Effector CD4-positive, alpha-beta T cell (primary cell): ENCODE measurements at regions not wholly inside any gene's neighbourhood (a gene's known extent, or its start where the extent isn't known, plus 50 kb on each side); places are given as distances from the start of the nearest gene placed in this dataset.
"Not testable (repeated sequence)": the region's sequence is repeated elsewhere in the genome, so short reads cannot be mapped to it uniquely, and the experiment has no call there.

Experiments used
- DNase-seq: peaks from one replicate; pipeline ENCODE4 v3.0.0-alpha.2; 2020

GRCh38 chr6:14776307-14776706 is 469.6 kb upstream of the JARID2 start:
- DNase-seq, result no peak

- no peak for DNase-seq
Observed at GRCh38 chr6:14781772-14782525, 463.9 kb upstream of the JARID2 start.

GRCh38 chr6:14782921-14783464 is 462.9 kb upstream of the JARID2 start:
- not testable (repeated sequence) for DNase-seq

- no peak for DNase-seq
Observed at GRCh38 chr6:14783594-14783993, 462.3 kb upstream of the JARID2 start.

DNA sequence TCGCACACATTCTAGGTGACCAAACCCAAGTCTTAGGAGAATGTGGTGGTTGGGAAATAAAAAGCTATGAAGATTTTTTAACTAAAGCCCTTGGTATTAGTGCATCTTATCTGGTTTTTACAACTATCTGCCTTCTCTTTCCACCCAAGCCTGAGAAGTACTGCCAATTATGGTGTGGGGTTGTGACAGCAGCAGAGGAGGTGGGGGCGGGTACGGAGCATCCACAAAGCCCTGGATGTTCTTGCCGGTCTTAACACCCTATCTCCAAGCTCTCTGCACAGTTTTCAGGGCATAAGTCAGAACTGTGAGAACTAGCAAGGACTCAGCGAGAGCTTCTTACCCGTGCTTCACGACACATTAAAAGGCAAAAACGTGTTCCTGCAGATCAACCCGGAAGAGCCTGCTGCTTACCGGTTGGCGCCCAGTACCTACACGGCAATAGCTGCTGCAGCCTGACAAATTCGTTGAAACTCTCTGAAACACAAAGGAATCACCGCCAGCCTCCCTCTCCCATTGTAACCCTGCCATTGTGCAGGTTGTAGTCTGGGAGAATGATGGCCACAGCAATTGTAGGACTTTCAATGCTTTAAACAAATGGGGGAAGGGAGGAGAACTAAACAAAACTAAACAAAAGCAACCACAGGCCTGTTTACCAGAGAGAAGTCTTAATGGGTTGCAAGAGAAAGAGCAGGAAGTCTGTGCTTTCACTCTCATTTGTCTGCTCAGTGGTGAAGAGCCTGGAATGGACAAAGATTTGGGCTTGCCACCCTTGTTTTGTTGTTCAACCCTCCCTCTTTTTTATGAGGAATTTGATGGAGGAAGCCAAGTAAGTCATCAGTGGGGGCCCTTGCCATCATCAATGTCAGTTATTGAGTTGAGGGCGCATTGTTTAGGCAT is 461.0 kb upstream of the JARID2 start:
- no peak for DNase-seq

GRCh38 chr6:14785493-14785790 is 460.4 kb upstream of the JARID2 start:
- no peak for DNase-seq

DNA sequence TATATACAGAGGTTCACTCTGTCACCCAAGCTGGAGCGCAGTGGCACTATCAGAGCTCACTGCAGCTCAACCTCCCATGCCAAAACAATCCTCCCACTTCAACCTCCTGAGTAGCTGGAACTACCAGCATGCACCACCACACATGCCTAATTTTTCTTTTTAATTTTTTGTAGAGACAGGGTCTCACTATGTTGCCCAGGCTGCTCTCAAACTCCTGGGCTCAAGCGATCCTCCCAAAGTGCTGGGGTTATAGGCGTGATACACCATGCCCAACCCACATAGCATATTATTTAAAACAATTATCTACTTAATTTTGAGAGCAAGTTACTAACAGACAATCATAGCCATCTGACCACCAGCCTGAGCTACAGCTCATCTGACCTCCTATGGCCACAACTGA is 459.9 kb upstream of the JARID2 start:
- no peak for DNase-seq

GRCh38 chr6:14786455-14786854 is 459.4 kb upstream of the JARID2 start:
- no peak for DNase-seq

GRCh38 chr6:14787250-14787649 is 458.6 kb upstream of the JARID2 start:
- no peak for DNase-seq

- no peak for DNase-seq
Observed at GRCh38 chr6:14787677-14788076, 458.2 kb upstream of the JARID2 start.

DNA sequence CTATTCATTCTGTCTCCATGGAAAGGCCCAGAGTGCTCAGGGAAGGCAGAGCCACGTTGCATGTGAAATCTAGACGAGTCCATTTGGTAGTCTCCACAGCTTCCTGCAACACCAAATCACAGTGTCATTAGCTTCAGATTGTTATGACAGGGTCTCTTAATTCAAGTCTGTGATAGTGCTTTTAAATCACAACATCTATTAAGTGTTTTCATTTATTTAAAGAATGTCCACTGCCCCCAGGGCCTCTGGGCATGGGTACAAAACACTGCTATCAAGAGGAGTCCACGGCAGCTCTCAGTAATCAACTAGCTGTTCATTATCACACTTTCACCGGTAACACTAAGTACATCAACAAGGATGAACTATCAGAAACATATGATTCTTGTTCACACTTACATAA is 455.9 kb upstream of the JARID2 start:
- no peak for DNase-seq

- no peak for DNase-seq
Observed at GRCh38 chr6:14790976-14791375, 454.9 kb upstream of the JARID2 start.

GRCh38 chr6:14791526-14791925 is 454.3 kb upstream of the JARID2 start:
- DNase-seq, result no peak

- no peak for DNase-seq
Observed at GRCh38 chr6:14792118-14792955, 453.5 kb upstream of the JARID2 start.

GRCh38 chr6:14795451-14795850 is 450.4 kb upstream of the JARID2 start:
- no peak for DNase-seq

DNA sequence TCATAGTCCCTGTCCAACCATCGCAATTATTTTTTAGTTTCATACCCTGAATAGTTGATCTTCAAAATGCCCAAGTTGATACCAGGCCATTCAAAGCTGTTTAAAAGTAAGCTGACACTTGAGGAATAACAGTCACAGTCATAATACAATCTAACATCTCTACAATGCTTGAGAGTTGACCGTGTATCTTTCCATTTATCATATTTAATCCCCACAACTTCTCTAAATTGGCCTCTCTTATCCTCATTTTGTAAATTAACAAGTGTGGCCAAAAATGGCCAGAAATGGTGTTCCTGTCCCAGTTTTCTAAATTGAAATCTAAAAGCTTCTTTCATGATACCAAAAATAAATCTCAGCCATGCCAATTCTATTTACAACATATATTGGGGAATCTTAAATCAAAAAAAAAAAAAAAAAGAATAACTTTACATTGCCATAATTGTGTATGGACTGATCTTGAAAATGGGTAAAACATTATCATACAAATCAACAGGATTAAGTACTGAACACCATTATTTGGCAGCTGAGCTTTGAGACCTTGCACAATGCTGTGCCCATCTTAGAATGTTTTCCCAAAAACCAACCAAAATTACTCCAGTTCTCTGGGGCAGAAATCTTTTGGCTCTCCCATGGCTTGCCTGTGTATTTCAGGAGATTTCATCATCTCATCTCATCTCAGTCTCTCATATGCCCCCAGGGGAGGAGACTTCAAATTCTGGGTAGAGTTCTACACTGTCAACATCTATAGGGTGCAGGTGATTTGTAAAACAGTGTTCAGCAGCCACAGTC is 448.7 kb upstream of the JARID2 start:
- DNase-seq, result no peak

DNA sequence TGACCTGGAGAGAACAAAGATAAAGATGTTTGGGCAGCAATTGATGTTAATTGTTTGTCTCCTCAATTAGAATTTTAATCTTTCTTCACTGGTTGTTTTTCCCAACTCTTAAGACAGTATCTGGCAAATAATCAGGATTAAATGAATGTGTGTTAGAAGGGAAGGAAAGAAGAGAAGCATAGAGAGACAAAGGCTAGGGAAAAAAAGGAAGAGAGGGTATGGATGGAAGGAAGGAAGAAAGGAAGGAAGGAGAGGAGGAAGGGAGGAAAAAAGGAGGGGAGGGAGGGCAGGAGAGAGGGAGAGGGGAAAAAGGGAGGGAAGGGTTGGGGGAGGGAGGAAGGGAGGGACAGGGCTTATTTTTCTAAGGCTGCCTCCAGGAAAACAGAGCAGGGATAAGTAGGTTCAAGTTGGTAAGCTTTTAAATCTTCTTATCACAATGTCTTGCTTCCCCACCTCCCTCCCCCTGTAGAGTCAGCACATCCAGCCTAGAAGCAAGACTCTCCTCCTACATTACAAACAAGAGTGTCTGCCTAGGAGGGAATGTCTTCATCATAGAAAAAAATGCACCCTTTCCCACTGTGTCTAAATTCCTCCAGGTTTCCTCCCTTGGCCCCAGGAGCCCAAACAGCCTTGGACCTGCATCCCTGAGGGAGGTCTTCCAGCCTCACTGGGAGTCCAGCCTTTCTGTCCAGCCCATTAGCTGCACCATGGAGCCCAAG is 447.8 kb upstream of the JARID2 start:
- DNase-seq, result no peak

GRCh38 chr6:14798594-14798982 is 447.3 kb upstream of the JARID2 start:
- no peak for DNase-seq

GRCh38 chr6:14798996-14799588 is 446.8 kb upstream of the JARID2 start:
- DNase-seq, result no peak

DNA sequence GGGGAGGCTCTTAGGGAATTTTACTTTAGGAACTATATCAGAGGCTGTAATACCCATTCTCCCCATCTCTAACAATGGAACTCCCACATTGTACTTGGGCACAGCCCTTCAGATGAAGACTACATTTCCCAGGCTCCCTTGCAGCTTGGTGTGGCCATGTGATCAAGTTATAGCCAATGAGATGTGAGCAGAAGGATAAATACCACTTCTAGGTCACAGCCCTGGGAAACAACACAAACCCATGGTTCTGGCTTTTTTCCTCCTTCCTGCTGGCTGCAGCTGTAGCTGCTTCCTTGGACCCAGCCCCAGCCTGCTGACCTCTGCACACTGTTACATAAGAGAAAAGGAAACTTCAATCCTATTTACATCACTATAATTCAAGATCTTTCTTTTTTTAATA is 445.9 kb upstream of the JARID2 start:
- DNase-seq, result no peak

DNA sequence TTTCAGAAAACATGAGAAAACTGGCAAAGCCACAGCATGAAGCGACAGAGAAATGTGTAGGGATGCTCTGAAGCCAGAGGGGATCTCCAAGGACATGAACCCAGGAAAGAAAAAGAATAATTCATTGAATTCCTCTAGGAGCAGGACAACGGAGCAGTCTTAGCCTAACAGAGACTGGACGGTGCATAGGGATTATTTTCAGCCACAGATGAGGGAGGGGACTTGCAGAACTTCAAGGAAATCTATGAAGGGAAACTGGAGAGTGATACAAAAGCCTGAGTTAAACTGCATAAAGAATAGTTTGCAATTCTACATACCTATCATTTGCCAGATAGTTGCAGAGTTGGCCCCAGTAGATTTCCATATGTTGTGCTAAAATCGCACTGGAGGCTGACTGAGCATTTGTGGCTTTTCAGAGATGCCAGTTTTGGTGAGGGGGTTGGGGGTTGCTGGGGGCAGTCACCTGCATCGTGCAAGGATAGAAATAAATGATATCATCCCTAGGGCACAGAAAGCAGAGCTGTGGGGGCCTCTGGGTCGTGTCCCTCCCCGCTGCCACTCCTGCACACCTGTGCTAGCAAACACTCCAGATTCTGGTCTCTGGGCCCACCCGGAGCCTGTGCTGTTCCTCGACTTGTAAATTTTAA is 443.2 kb upstream of the JARID2 start:
- DNase-seq, result no peak
